ENCODE measurements at regions not wholly inside any gene's neighbourhood (a gene's known extent, or its start where the extent isn't known, plus 50 kb on each side); places are given as distances from the start of the nearest gene placed in this dataset.

DNA sequence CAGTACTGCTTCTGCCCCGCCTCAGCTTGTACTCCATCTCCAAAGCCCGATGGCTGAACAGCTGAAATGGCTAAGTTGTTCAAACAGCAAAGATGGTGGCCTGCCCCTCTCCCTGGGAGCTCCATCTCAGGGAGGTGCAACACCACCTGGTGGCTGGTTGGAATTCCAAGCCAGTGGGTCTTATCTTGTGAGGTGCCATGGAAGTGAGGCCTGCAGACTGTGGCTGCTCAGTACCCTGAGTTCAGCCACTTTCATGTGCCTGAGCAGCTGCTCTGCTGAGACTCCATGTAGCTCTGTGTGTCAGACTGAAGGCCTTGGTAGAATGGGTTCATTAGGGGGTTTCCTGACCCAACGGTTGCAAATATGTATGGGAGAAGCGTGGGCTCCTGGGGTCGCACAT, 67.3 kb upstream of the SPRY2 start:
- Histone ChIP-seq H3K27ac (ENCODE audit: low read depth, low read length) (no peak overlapping the region), H3K27me3 (ENCODE audit: control insufficient read depth in 1 of 2, insufficient read depth in 2 of 2, low read length in 2 of 2) (no peaks in the 10 kb centered on the region), H3K4me3 (ENCODE audit: low read depth in 1 of 2, low read length in 2 of 2) (no peak overlapping the region), H3K9me3 (ENCODE audit: low read length) (no peaks in the 10 kb centered on the region), H3K9ac (ENCODE audit: low read length) (no peak overlapping the region), H3K4me1 (ENCODE audit: insufficient read depth, low read length) (no peaks in the 10 kb centered on the region), H3K36me3 (ENCODE audit: insufficient read depth, low read length) (no peaks in the 10 kb centered on the region)

DNA sequence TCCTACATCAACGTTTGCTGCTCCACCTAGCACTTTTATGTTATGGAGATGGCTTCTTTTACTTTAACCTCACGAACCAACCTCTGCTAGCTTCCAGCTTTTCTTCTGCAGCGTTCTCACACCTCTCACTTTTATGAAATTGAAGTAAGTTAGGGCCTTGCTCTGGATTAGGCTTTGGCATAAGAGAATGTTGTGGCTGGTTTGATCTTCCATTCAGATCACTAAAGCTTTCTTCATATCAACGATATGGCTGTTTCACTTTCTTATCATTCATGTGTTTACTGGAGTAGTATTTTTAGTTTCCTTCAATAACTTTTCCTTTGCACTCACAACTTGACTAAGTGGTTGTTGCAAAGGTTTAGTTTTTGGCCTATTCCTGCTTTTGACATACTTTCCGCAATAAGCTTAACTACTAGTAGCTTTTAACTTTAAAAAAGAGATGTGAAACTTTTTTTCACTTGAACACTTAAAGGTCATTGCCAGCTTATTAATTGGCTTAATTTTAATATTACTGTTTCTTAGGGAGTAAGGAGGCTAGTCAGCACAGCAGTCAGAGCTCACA, 60.0 kb upstream of the SPRY2 start:
- Histone ChIP-seq H3K4me3 (ENCODE audit: low read depth in 1 of 2, low read length in 2 of 2) (no peak overlapping the region), H3K9me3 (ENCODE audit: low read length) (no peaks in the 10 kb centered on the region), H3K36me3 (ENCODE audit: insufficient read depth, low read length) (no peaks in the 10 kb centered on the region), H3K27me3 (ENCODE audit: control insufficient read depth in 1 of 2, insufficient read depth in 2 of 2, low read length in 2 of 2) (no peaks in the 10 kb centered on the region), H3K27ac (ENCODE audit: low read depth, low read length) (no peak overlapping the region), H3K4me1 (ENCODE audit: insufficient read depth, low read length) (no peaks in the 10 kb centered on the region), H3K9ac (ENCODE audit: low read length) (no peak overlapping the region)

DNA sequence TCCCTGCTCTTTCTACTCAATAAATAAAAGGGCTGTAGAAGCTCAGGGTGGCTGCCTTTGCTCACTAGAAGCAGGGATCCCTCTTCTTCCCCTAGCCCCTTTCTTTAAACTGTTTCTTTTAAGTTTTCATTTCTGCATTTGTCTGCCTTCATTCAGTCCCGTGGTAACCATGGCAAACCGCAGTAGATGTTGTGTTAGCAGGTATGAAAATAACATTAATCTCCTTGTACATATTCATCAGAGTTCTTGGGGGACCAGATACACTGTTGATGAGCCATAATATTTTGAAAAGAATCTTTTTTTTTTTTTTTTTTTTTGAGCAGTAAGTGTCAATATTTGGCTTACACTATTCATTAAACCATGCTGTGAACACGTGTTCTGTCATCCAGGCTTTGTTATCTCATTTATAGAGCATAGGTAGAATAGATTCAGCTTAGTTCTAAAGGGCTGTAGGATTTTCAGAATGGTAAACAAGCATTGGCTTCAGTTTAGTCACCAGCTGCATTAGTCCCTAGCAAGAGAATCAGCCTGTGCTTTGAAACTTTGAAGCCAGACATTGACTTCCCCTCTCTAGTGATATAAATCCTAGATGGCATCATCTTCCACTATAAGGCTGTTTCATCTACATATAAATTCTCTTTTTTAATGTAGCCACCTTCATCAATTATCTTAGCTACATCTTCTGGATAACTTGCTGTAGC, 59.4 kb upstream of the SPRY2 start:
- Histone ChIP-seq H3K27ac (ENCODE audit: low read depth, low read length) (no peak overlapping the region), H3K9me3 (ENCODE audit: low read length) (no peaks in the 10 kb centered on the region), H3K36me3 (ENCODE audit: insufficient read depth, low read length) (no peaks in the 10 kb centered on the region), H3K27me3 (ENCODE audit: control insufficient read depth in 1 of 2, insufficient read depth in 2 of 2, low read length in 2 of 2) (no peaks in the 10 kb centered on the region), H3K4me1 (ENCODE audit: insufficient read depth, low read length) (no peaks in the 10 kb centered on the region), H3K9ac (ENCODE audit: low read length) (no peak overlapping the region), H3K4me3 (ENCODE audit: low read depth in 1 of 2, low read length in 2 of 2) (no peak overlapping the region)

DNA sequence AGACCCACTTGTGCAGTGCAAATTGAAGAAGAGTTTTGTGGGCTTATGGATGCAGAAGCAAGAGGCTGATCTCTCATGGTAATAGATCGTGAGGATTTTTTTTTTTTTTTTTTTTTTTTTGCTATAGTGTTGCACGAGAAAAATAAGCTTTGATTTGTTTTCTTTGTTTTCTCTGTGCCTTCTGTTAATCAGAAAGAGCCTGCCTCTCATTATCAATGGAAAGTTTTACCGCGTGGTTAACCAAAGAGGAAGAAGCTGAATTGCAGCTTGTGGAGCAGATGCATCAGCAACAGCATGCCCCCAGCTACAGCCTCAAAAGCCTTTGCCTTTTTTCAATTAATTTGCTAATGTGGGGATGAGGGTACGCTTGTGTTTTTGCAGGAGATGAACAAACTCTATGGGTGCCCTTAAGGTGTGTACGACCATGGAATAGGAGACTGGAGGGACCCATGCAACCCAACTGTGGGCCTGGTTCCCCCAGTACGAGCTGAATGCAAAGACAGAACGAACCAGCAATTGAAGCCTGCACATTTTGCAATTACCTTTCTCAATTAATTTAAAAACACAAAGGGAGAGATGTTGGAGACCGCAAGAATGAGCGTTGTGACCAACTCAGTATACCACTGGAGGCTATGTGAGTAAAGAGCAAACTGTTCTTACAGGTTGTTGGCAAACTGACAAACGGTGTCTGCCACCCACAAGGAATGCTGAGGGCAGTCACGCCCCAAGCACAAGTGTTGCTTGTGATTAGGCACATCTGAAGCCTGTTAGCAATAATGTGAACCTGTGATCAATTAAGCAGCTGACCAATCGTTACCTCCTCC, 58.6 kb upstream of the SPRY2 start:
- H3K36me3 ChIP-seq (ENCODE audit: insufficient read depth, low read length), result no peaks in the 10 kb centered on the region
- no peak overlapping the region for H3K9ac ChIP-seq (ENCODE audit: low read length)
- no peaks in the 10 kb centered on the region for H3K27me3 ChIP-seq (ENCODE audit: control insufficient read depth in 1 of 2, insufficient read depth in 2 of 2, low read length in 2 of 2)
- no peak overlapping the region for H3K4me3 ChIP-seq (ENCODE audit: low read depth in 1 of 2, low read length in 2 of 2)
- H3K27ac ChIP-seq (ENCODE audit: low read depth, low read length), result no peak overlapping the region
- H3K4me1 ChIP-seq (ENCODE audit: insufficient read depth, low read length), result no peaks in the 10 kb centered on the region
- no peaks in the 10 kb centered on the region for H3K9me3 ChIP-seq (ENCODE audit: low read length)

Measured in muscle layer of colon (tissue), 2 donors.